Spinal cord (tissue), 9 donors: ENCODE measurements at regions not wholly inside any gene's neighbourhood (a gene's known extent, or its start where the extent isn't known, plus 50 kb on each side); places are given as distances from the start of the nearest gene placed in this dataset.
"Not testable (repeated sequence)": the region's sequence is repeated elsewhere in the genome, so short reads cannot be mapped to it uniquely, and the experiment has no call there.

Experiments used
- DNase-seq, 6 donors: peaks; one replicate each; pipeline versions ENCODE4 v3.0.0 to v3.0.0-alpha.2; 2013 to 2015; ENCODE audit warnings: low spot score in 6 of 6, low read depth in 4 of 6
- H3K27ac ChIP-seq: one replicate; pipeline ENCODE4 v1.5.1; 2013; ENCODE audit warnings: low read depth, low read length, control low read depth
- H3K27me3 ChIP-seq: one replicate; pipeline ENCODE4 v1.6.1; 2013; ENCODE audit warnings: low read length; ENCODE audit not compliant: control insufficient read depth, insufficient read depth
- H3K36me3 ChIP-seq: one replicate; pipeline ENCODE4 v1.6.1; 2013; ENCODE audit warnings: low read length; ENCODE audit not compliant: control insufficient read depth, insufficient read depth
- H3K4me1 ChIP-seq: one replicate; pipeline ENCODE4 v1.6.1; 2013; ENCODE audit warnings: low read length; ENCODE audit not compliant: control insufficient read depth, insufficient read depth
- H3K4me3 ChIP-seq: one replicate; pipeline ENCODE4 v1.5.1; 2013; ENCODE audit warnings: low read depth, low read length, control low read depth
- H3K9me3 ChIP-seq: one replicate; pipeline ENCODE4 v1.6.1; 2013; ENCODE audit warnings: low read length; ENCODE audit not compliant: control insufficient read depth, insufficient read depth
- WGBS: methylation state at CpG from one replicate; pipeline ENCODE4 v1.1.5; 2013; ENCODE audit warnings: missing lambda C conversion rate; ENCODE audit not compliant: insufficient coverage; 5-methylcytosine and 5-hydroxymethylcytosine counted together
- donor health status: healthy.

GRCh38 chr10:6784429-6784828 is 204.4 kb upstream of the PRKCQ start:
- not testable (repeated sequence) for H3K36me3 ChIP-seq, H3K4me3 ChIP-seq, H3K27ac ChIP-seq, H3K27me3 ChIP-seq, H3K4me1 ChIP-seq, H3K9me3 ChIP-seq, DNase-seq
- WGBS, result 92% methylated on average over 4 of the region's 8 CpGs

- no peak for DNase-seq
- no peaks in the 10 kb centered on the region for H3K4me1 ChIP-seq
- no peak overlapping the region for H3K4me3 ChIP-seq
- H3K27me3 ChIP-seq, result no peaks in the 10 kb centered on the region
- H3K9me3 ChIP-seq, result no peaks in the 10 kb centered on the region
- no peak overlapping the region for H3K27ac ChIP-seq
- H3K36me3 ChIP-seq, result no peaks in the 10 kb centered on the region
- no CpG with 5 or more reads among the region's 1 CpG for WGBS
Observed at GRCh38 chr10:6783471-6783870, 203.4 kb upstream of the PRKCQ start.

GRCh38 chr10:6782378-6782777 is 202.3 kb upstream of the PRKCQ start:
- Histone ChIP-seq H3K4me3 (no peak overlapping the region), H3K27ac (no peak overlapping the region), H3K4me1 (no peaks in the 10 kb centered on the region), H3K36me3 (no peaks in the 10 kb centered on the region), H3K9me3 (no peaks in the 10 kb centered on the region), H3K27me3 (no peaks in the 10 kb centered on the region)
- WGBS, result no CpG with 5 or more reads among the region's 2 CpGs
- peak in 1 of 6 donors; percentile 44 for DNase-seq

- Histone ChIP-seq H3K27ac (no peak overlapping the region), H3K36me3 (no peaks in the 10 kb centered on the region)
Observed at GRCh38 chr10:6781133-6781770, 201.2 kb upstream of the PRKCQ start.

GRCh38 chr10:6780008-6780677 is 200.1 kb upstream of the PRKCQ start:
- H3K27me3 ChIP-seq, result no peaks in the 10 kb centered on the region
- H3K9me3 ChIP-seq, result no peaks in the 10 kb centered on the region
- H3K4me1 ChIP-seq, result no peaks in the 10 kb centered on the region
- no peak overlapping the region for H3K4me3 ChIP-seq
- 100% methylated on average over 2 of the region's 5 CpGs for WGBS
- H3K27ac ChIP-seq, result no peak overlapping the region
- H3K36me3 ChIP-seq, result no peaks in the 10 kb centered on the region
- no peak for DNase-seq

More at GRCh38 chr10:6781133-6781770, 201.2 kb upstream of the PRKCQ start:
- H3K27me3 ChIP-seq, result no peaks in the 10 kb centered on the region
- WGBS, result no CpG with 5 or more reads among the region's 3 CpGs
- H3K4me3 ChIP-seq, result no peak overlapping the region
- DNase-seq, result no peak
- H3K9me3 ChIP-seq, result no peaks in the 10 kb centered on the region
- H3K4me1 ChIP-seq, result no peaks in the 10 kb centered on the region

- H3K27ac ChIP-seq, result no peak overlapping the region
- no peaks in the 10 kb centered on the region for H3K36me3 ChIP-seq
- H3K27me3 ChIP-seq, result no peaks in the 10 kb centered on the region
- DNase-seq, result peak in 1 of 6 donors; percentile 32
- 68% methylated on average over 2 of the region's 4 CpGs for WGBS
- H3K4me3 ChIP-seq, result no peak overlapping the region
- H3K9me3 ChIP-seq, result no peaks in the 10 kb centered on the region
- no peaks in the 10 kb centered on the region for H3K4me1 ChIP-seq
Observed at GRCh38 chr10:6778992-6779701, 199.1 kb upstream of the PRKCQ start.

GRCh38 chr10:6776170-6776569 is 196.1 kb upstream of the PRKCQ start:
- H3K4me3 ChIP-seq, result no peak overlapping the region
- no peaks in the 10 kb centered on the region for H3K36me3 ChIP-seq
- no peak for DNase-seq
- 68% methylated on average over 5 of the region's 5 CpGs for WGBS
- H3K4me1 ChIP-seq, result no peaks in the 10 kb centered on the region
- H3K9me3 ChIP-seq, result no peaks in the 10 kb centered on the region
- no peaks in the 10 kb centered on the region for H3K27me3 ChIP-seq
- no peak overlapping the region for H3K27ac ChIP-seq

- WGBS, result no CpG with 5 or more reads among the region's 3 CpGs
- Histone ChIP-seq H3K27me3 (no peaks in the 10 kb centered on the region), H3K27ac (no peak overlapping the region), H3K4me1 (no peaks in the 10 kb centered on the region), H3K9me3 (no peaks in the 10 kb centered on the region), H3K36me3 (no peaks in the 10 kb centered on the region), H3K4me3 (no peak overlapping the region)
- no peak for DNase-seq
Observed at GRCh38 chr10:6774406-6774805, 194.3 kb upstream of the PRKCQ start.

- WGBS, result no CpG with 5 or more reads among the region's 3 CpGs
- no peak for DNase-seq
- H3K4me1 ChIP-seq, result no peaks in the 10 kb centered on the region
- H3K27ac ChIP-seq, result no peak overlapping the region
- no peak overlapping the region for H3K4me3 ChIP-seq
- no peaks in the 10 kb centered on the region for H3K36me3 ChIP-seq
- no peaks in the 10 kb centered on the region for H3K27me3 ChIP-seq
- no peaks in the 10 kb centered on the region for H3K9me3 ChIP-seq
Observed at GRCh38 chr10:6771331-6771730, 191.3 kb upstream of the PRKCQ start.

GRCh38 chr10:6770846-6771245 is 190.8 kb upstream of the PRKCQ start:
- no peak for DNase-seq
- WGBS, result 96% methylated on average over 3 of the region's 6 CpGs
- H3K27ac ChIP-seq, result no peak overlapping the region
- no peaks in the 10 kb centered on the region for H3K36me3 ChIP-seq
- no peaks in the 10 kb centered on the region for H3K27me3 ChIP-seq
- H3K9me3 ChIP-seq, result no peaks in the 10 kb centered on the region
- no peak overlapping the region for H3K4me3 ChIP-seq
- no peaks in the 10 kb centered on the region for H3K4me1 ChIP-seq
